GM12878 (cell line): ENCODE measurements at regions not wholly inside any gene's neighbourhood (a gene's known extent, or its start where the extent isn't known, plus 50 kb on each side); places are given as distances from the start of the nearest gene placed in this dataset.

Experiments used
- ATAC-seq: fragments of 200-7000 bp; cut with Tn5 transposase; 3 replicates; pipeline ENCODE4 v1.9.1; 2020; ENCODE audit warnings: mild to moderate bottlenecking, moderate library complexity
- BruUV-seq: library from RNA; stranded (reverse); fragments of 400-500 nt; replicated peaks from 2 replicates; lab custom pipeline; 2021; lab: Mats Ljungman, UMichigan
- CTCF ChIA-PET: fragments of 300-600 bp; sonication (Branson Sonifier 250); formaldehyde crosslinking; extraction: SDS; loops from one replicate; lab custom pipeline; 2021; ENCODE audit warnings: inconsistent platforms; lab: Yijun Ruan, JAX
- POLR2A ChIA-PET: fragments of 350-600 bp; formaldehyde crosslinking; extraction: SDS; loops from one replicate; lab custom pipeline; 2021; ENCODE audit warnings: inconsistent platforms; lab: Charles Lee
- RAD21 ChIA-PET: fragments of 300-600 bp; sonication (Branson Sonifier 250); formaldehyde crosslinking; loops from one replicate; lab custom pipeline; 2023; ENCODE audit warnings: antibody characterized with exemption; ENCODE audit not compliant: unreplicated experiment; lab: Charles Lee
- SMC1A ChIA-PET: fragments of 300-600 bp; sonication (Branson Sonifier 250); formaldehyde crosslinking; loops from one replicate; lab custom pipeline; 2023; ENCODE audit not compliant: unreplicated experiment, uncharacterized antibody; lab: Charles Lee
- DNase-seq: peaks from one replicate; pipeline ENCODE4 v3.0.0-alpha.2; 2011; ENCODE audit warnings: low read depth, low spot score
- FAIRE-seq: peaks from 3 replicates; lab custom pipeline; 2011; peaks lifted over from hg19 to GRCh38; lab: Jason Lieb, UNC
- H2AFZ ChIP-seq: 2 replicates; pipeline ENCODE4 v1.6.0; 2011; ENCODE audit warnings: low read depth, low read length, control low read depth; ENCODE audit not compliant: control insufficient read depth
- H3K27ac ChIP-seq: 2 replicates; pipeline ENCODE4 v1.5.1; 2011; ENCODE audit warnings: control low read depth; ENCODE audit not compliant: control insufficient read depth, insufficient read depth
- H3K27me3 ChIP-seq, 2 experiments: replicated peaks in 1 of 2; 2 replicates each; pipeline versions ENCODE4 v1.6.0 to v1.6.1; 2011; ENCODE audit warnings: low read length in 1 of 2; ENCODE audit not compliant: control insufficient read depth in 2 of 2, insufficient read depth in 2 of 2
- H3K36me3 ChIP-seq, 2 experiments: 2 replicates each; pipeline ENCODE4 v1.5.1; 2011; ENCODE audit warnings: low read length in 1 of 2; ENCODE audit not compliant: control insufficient read depth in 2 of 2, insufficient read depth in 2 of 2
- H3K4me1 ChIP-seq: 2 replicates; pipeline ENCODE4 v1.6.1; 2011; ENCODE audit warnings: mild to moderate bottlenecking, low read length, moderate library complexity, mixed read lengths; ENCODE audit not compliant: control insufficient read depth, insufficient read depth
- H3K4me2 ChIP-seq: 2 replicates; pipeline ENCODE4 v1.6.0; 2011; ENCODE audit warnings: control low read depth; ENCODE audit not compliant: control insufficient read depth, insufficient read depth
- H3K4me3 ChIP-seq: fragments of 200-600 bp; sonication (generic); 2 replicates; pipeline ENCODE4 v1.5.1; 2016
- H3K79me2 ChIP-seq: 2 replicates; pipeline ENCODE4 v1.6.0; 2011; ENCODE audit warnings: low read length; ENCODE audit not compliant: control insufficient read depth, insufficient read depth
- H3K9ac ChIP-seq: 2 replicates; pipeline ENCODE4 v1.8.0; 2011; ENCODE audit warnings: low read length, control low read depth, mixed read lengths; ENCODE audit not compliant: control insufficient read depth, insufficient read depth
- H3K9me3 ChIP-seq: replicated peaks from 3 replicates; pipeline ENCODE4 v1.5.1; 2011; ENCODE audit warnings: mild to moderate bottlenecking, low read length; ENCODE audit not compliant: control insufficient read depth, insufficient read depth
- H4K20me1 ChIP-seq: 2 replicates; pipeline ENCODE4 v1.6.0; 2011; ENCODE audit not compliant: control insufficient read depth, insufficient read depth
- CBFB ChIP-seq: IDR thresholded peaks from 2 replicates; pipeline ENCODE4 v1.6.1; 2016; ENCODE audit warnings: antibody characterized with exemption, low read depth
- CHD2 ChIP-seq: IDR thresholded peaks from 2 replicates; pipeline ENCODE4 v1.6.1; 2011; ENCODE audit warnings: low read depth, low read length, improper control_type of control experiment, borderline replicate concordance
- CREB1 ChIP-seq: IDR thresholded peaks from 2 replicates; pipeline ENCODE4 v1.6.1; 2012; ENCODE audit warnings: low read depth, mild to moderate bottlenecking, inconsistent platforms
- FOS ChIP-seq: IDR thresholded peaks from 3 replicates; pipeline ENCODE4 v1.6.1; 2011; ENCODE audit warnings: borderline replicate concordance; ENCODE audit not compliant: insufficient read length; ENCODE audit errors: extremely low read depth
- JUNB ChIP-seq: IDR thresholded peaks from 2 replicates; pipeline ENCODE4 v1.6.1; 2016; ENCODE audit warnings: antibody characterized with exemption, mild to moderate bottlenecking
- MEF2A ChIP-seq: IDR thresholded peaks from 2 replicates; pipeline ENCODE4 v1.6.1; 2011; ENCODE audit warnings: low read depth, mild to moderate bottlenecking, low read length, moderate library complexity; ENCODE audit not compliant: insufficient read depth
- NFIC ChIP-seq: IDR thresholded peaks from 2 replicates; pipeline ENCODE4 v1.6.1; 2012; ENCODE audit warnings: low read depth, mild to moderate bottlenecking, inconsistent platforms, low read length, moderate library complexity
- RFX5 ChIP-seq: IDR thresholded peaks from 2 replicates; pipeline ENCODE4 v1.6.1; 2011; ENCODE audit warnings: low read depth, low read length, improper control_type of control experiment
- SREBF2 ChIP-seq: IDR thresholded peaks from 2 replicates; pipeline ENCODE4 v1.6.1; 2012; ENCODE audit warnings: mild to moderate bottlenecking, low read length
- TCF7 ChIP-seq: IDR thresholded peaks from 2 replicates; pipeline ENCODE4 v1.6.1; 2014; ENCODE audit warnings: antibody characterized with exemption, borderline replicate concordance
- WGBS: methylation state at CpG from one replicate; pipeline ENCODE4 v1.1.6; 2016; ENCODE audit warnings: low lambda C conversion rate; ENCODE audit not compliant: insufficient replicate concordance, insufficient coverage; ENCODE audit errors: missing lambda C conversion rate; 5-methylcytosine and 5-hydroxymethylcytosine counted together
- in situ Hi-C: fragments of 300-500 bp; cut with MboI; formaldehyde crosslinking; loops from 9 replicates; pipeline ENCODE4 v1.14.3; 2018; ENCODE audit warnings: mixed read lengths
- intact Hi-C: fragments of 100-400 bp; cut with micrococcal nuclease; formaldehyde crosslinking; loops from one replicate; pipeline ENCODE4 v1.14.2; 2022; ENCODE audit not compliant: unreplicated experiment
- TF ChIP-seq, protein P1 (sequence below): IDR thresholded peaks from 2 replicates; pipeline ENCODE4 v1.6.1; 2011; ENCODE audit warnings: borderline replicate concordance, low read depth, mild to moderate bottlenecking, moderate library complexity, low read length; ENCODE audit not compliant: insufficient read depth, poor library complexity, severe bottlenecking
- TF ChIP-seq, protein P2 (sequence below): IDR thresholded peaks from 2 replicates; pipeline ENCODE4 v1.6.1; 2012; ENCODE audit warnings: mild to moderate bottlenecking, low read depth, low read length
- TF ChIP-seq, protein P3 (sequence below): fragments of 450-650 bp; IDR thresholded peaks from 2 replicates; pipeline ENCODE4 v1.6.1; 2018; ENCODE audit warnings: borderline replicate concordance, mild to moderate bottlenecking; ENCODE audit not compliant: partially characterized antibody
- TF ChIP-seq, protein P4 (sequence below): IDR thresholded peaks from 2 replicates; pipeline ENCODE4 v1.6.1; 2011; ENCODE audit warnings: low read depth, low read length, improper control_type of control experiment, borderline replicate concordance

DNA sequence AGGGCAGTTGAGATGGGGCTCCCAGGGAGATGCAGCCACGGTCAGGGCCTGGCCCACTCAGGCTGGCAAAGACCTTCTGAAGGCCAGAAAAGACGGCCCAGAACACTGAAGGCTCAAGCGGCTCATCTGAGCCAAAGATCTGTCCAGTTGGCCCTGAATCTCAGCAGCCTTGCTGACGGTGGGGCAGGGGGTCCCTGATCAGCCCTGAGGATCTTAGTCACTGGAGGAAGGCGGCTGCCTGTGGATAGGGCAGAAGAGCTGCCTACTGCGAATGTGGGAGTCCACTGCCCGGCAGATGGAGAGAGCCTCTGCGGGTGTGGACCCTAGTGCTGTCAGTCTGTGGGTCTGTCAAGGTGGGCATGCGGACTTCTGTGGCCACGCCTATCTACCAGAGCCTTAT, 1738.2 kb downstream of the TP53TG3F start:
- TF ChIP-seq SREBF2 (no peak), MEF2A (no peak), CHD2 (no peak), CREB1 (no peak), FOS (no peak), RFX5 (no peak), CBFB (no peak), JUNB (no peak), TCF7 (no peak), NFIC (no peak)
- TF ChIP-seq, protein P1, sequence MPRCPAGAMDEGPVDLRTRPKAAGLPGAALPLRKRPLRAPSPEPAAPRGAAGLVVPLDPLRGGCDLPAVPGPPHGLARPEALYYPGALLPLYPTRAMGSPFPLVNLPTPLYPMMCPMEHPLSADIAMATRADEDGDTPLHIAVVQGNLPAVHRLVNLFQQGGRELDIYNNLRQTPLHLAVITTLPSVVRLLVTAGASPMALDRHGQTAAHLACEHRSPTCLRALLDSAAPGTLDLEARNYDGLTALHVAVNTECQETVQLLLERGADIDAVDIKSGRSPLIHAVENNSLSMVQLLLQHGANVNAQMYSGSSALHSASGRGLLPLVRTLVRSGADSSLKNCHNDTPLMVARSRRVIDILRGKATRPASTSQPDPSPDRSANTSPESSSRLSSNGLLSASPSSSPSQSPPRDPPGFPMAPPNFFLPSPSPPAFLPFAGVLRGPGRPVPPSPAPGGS = no peak
- TF ChIP-seq, protein P2, sequence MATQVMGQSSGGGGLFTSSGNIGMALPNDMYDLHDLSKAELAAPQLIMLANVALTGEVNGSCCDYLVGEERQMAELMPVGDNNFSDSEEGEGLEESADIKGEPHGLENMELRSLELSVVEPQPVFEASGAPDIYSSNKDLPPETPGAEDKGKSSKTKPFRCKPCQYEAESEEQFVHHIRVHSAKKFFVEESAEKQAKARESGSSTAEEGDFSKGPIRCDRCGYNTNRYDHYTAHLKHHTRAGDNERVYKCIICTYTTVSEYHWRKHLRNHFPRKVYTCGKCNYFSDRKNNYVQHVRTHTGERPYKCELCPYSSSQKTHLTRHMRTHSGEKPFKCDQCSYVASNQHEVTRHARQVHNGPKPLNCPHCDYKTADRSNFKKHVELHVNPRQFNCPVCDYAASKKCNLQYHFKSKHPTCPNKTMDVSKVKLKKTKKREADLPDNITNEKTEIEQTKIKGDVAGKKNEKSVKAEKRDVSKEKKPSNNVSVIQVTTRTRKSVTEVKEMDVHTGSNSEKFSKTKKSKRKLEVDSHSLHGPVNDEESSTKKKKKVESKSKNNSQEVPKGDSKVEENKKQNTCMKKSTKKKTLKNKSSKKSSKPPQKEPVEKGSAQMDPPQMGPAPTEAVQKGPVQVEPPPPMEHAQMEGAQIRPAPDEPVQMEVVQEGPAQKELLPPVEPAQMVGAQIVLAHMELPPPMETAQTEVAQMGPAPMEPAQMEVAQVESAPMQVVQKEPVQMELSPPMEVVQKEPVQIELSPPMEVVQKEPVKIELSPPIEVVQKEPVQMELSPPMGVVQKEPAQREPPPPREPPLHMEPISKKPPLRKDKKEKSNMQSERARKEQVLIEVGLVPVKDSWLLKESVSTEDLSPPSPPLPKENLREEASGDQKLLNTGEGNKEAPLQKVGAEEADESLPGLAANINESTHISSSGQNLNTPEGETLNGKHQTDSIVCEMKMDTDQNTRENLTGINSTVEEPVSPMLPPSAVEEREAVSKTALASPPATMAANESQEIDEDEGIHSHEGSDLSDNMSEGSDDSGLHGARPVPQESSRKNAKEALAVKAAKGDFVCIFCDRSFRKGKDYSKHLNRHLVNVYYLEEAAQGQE = no peak
- TF ChIP-seq, protein P3, sequence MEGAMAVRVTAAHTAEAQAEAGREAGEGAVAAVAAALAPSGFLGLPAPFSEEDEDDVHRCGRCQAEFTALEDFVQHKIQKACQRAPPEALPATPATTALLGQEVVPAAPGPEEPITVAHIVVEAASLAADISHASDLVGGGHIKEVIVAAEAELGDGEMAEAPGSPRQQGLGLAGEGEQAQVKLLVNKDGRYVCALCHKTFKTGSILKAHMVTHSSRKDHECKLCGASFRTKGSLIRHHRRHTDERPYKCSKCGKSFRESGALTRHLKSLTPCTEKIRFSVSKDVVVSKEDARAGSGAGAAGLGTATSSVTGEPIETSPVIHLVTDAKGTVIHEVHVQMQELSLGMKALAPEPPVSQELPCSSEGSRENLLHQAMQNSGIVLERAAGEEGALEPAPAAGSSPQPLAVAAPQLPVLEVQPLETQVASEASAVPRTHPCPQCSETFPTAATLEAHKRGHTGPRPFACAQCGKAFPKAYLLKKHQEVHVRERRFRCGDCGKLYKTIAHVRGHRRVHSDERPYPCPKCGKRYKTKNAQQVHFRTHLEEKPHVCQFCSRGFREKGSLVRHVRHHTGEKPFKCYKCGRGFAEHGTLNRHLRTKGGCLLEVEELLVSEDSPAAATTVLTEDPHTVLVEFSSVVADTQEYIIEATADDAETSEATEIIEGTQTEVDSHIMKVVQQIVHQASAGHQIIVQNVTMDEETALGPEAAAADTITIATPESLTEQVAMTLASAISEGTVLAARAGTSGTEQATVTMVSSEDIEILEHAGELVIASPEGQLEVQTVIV = no peak
- TF ChIP-seq, protein P4, sequence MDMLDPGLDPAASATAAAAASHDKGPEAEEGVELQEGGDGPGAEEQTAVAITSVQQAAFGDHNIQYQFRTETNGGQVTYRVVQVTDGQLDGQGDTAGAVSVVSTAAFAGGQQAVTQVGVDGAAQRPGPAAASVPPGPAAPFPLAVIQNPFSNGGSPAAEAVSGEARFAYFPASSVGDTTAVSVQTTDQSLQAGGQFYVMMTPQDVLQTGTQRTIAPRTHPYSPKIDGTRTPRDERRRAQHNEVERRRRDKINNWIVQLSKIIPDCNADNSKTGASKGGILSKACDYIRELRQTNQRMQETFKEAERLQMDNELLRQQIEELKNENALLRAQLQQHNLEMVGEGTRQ = no peak
- Histone ChIP-seq H4K20me1 (no peaks in the 10 kb centered on the region), H3K4me2 (no peak overlapping the region), H2AFZ (no peak overlapping the region), H3K79me2 (no peaks in the 10 kb centered on the region), H3K4me1 (no peaks in the 10 kb centered on the region), H3K27me3 (no peaks in the 10 kb centered on the region), H3K9me3 (no peaks in the 10 kb centered on the region; the same call in 2 of the 3 replicates), H3K9ac (no peak overlapping the region), H3K27ac (no peak overlapping the region), H3K4me3 (no peak overlapping the region), H3K36me3 (no peaks in the 10 kb centered on the region)
- BruUV-seq = no TSS peak
- DNase-seq (no peak), FAIRE-seq (no peak), ATAC-seq (no peak)
- CTCF ChIA-PET = no interaction called here
- in situ Hi-C loops = loop anchor here (25.0 kb wide), 1 partner anchor 390 kb away; no protein-coding TSS in a partner anchor
- SMC1A ChIA-PET = no interaction called here
- RAD21 ChIA-PET = no interaction called here
- POLR2A ChIA-PET = no interaction called here
- intact Hi-C loops = no loop called here
- WGBS = 26% methylated on average over 10 of the region's 10 CpGs
